ENCODE measurements at regions not wholly inside any gene's neighbourhood (a gene's known extent, or its start where the extent isn't known, plus 50 kb on each side); places are given as distances from the start of the nearest gene placed in this dataset.
A peak's percentile ranks its signal among the peaks of the same experiment; 100 is the strongest.
"Not testable (repeated sequence)": the region's sequence is repeated elsewhere in the genome, so short reads cannot be mapped to it uniquely, and the experiment has no call there.

GRCh38 chr2:129924115-129924514 is 55.4 kb upstream of the RAB6C start:
- H3K27ac Mint-ChIP-seq (ENCODE audit: unreplicated experiment); H3K4me1 ChIP-seq; H3K27me3 ChIP-seq (replicated peaks; ENCODE audit: control insufficient read depth, insufficient read depth, low read length); H3K9me3 ChIP-seq; H3K4me1 Mint-ChIP-seq (ENCODE audit: low read depth, unreplicated experiment); H3K36me3 Mint-ChIP-seq (ENCODE audit: insufficient read depth, unreplicated experiment); POLR2A ChIA-PET; H3K36me3 ChIP-seq (ENCODE audit: control insufficient read depth, insufficient read depth, low read length); H3K4me3 ChIP-seq (ENCODE audit: low read depth, low read length); DNase-seq; BruUV-seq (replicated peaks): not testable (repeated sequence)
- CTCF ChIA-PET: interaction anchor here (0.7 to 1.5 kb wide), 7 partner anchors 11 to 337 kb away, joined by 3 to 8 read pairs (median 5); no protein-coding TSS in a partner anchor
- Mint-ChIP-seq H3K4me3 (ENCODE audit: unreplicated experiment) (peak overlapping the region; percentile 70), H3K27me3 (ENCODE audit: insufficient read depth, unreplicated experiment) (peaks cover 13% of the 10 kb centered on the region), H3K9me3 (ENCODE audit: unreplicated experiment) (peaks cover 12% of the 10 kb centered on the region)
- TF ChIP-seq, protein P1, sequence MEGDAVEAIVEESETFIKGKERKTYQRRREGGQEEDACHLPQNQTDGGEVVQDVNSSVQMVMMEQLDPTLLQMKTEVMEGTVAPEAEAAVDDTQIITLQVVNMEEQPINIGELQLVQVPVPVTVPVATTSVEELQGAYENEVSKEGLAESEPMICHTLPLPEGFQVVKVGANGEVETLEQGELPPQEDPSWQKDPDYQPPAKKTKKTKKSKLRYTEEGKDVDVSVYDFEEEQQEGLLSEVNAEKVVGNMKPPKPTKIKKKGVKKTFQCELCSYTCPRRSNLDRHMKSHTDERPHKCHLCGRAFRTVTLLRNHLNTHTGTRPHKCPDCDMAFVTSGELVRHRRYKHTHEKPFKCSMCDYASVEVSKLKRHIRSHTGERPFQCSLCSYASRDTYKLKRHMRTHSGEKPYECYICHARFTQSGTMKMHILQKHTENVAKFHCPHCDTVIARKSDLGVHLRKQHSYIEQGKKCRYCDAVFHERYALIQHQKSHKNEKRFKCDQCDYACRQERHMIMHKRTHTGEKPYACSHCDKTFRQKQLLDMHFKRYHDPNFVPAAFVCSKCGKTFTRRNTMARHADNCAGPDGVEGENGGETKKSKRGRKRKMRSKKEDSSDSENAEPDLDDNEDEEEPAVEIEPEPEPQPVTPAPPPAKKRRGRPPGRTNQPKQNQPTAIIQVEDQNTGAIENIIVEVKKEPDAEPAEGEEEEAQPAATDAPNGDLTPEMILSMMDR (IDR thresholded peaks at IDR 0.05; ENCODE audit: insufficient read depth in 1 of 2, low read depth in 1 of 2, low read length in 1 of 2, severe bottlenecking in 1 of 2, unreplicated experiment in 1 of 2): peak in 1 of 2 experiments; percentile 6
- intact Hi-C loops (cut with micrococcal nuclease; ENCODE audit: unreplicated experiment): loop anchor here (5.0 kb wide), 2 partner anchors 167 to 1187 kb away; no protein-coding TSS in a partner anchor

- H3K27ac Mint-ChIP-seq (ENCODE audit: unreplicated experiment): no peak overlapping the region
- DNase-seq: no peak
- H3K9me3 Mint-ChIP-seq (ENCODE audit: unreplicated experiment): no peaks in the 10 kb centered on the region
- TF ChIP-seq, protein P1 (IDR thresholded peaks at IDR 0.05; ENCODE audit: insufficient read depth in 1 of 2, low read depth in 1 of 2, low read length in 1 of 2, severe bottlenecking in 1 of 2, unreplicated experiment in 1 of 2): no peak
- no peaks in the 10 kb centered on the region for H3K36me3 Mint-ChIP-seq (ENCODE audit: insufficient read depth, unreplicated experiment)
- H3K4me1 ChIP-seq: peaks cover 4% of the 10 kb centered on the region; the same call in 1 of the 2 replicates
- H3K27me3 ChIP-seq (replicated peaks; ENCODE audit: control insufficient read depth, insufficient read depth, low read length): no peaks in the 10 kb centered on the region
- no peaks in the 10 kb centered on the region for H3K9me3 ChIP-seq
- no peak overlapping the region for H3K4me3 ChIP-seq (ENCODE audit: low read depth, low read length)
- H3K27me3 Mint-ChIP-seq (ENCODE audit: insufficient read depth, unreplicated experiment): peaks cover 10% of the 10 kb centered on the region
- CTCF ChIA-PET: no interaction called here
- no peaks in the 10 kb centered on the region for H3K4me1 Mint-ChIP-seq (ENCODE audit: low read depth, unreplicated experiment)
- no peak overlapping the region for H3K4me3 Mint-ChIP-seq (ENCODE audit: unreplicated experiment)
- H3K36me3 ChIP-seq (ENCODE audit: control insufficient read depth, insufficient read depth, low read length): no peaks in the 10 kb centered on the region
- intact Hi-C loops (cut with micrococcal nuclease; ENCODE audit: unreplicated experiment): no loop called here
- POLR2A ChIA-PET: no interaction called here
- no TSS peak for BruUV-seq (replicated peaks)
Measured at GRCh38 chr2:129925381-129925780, 54.1 kb upstream of the RAB6C start.

DNA sequence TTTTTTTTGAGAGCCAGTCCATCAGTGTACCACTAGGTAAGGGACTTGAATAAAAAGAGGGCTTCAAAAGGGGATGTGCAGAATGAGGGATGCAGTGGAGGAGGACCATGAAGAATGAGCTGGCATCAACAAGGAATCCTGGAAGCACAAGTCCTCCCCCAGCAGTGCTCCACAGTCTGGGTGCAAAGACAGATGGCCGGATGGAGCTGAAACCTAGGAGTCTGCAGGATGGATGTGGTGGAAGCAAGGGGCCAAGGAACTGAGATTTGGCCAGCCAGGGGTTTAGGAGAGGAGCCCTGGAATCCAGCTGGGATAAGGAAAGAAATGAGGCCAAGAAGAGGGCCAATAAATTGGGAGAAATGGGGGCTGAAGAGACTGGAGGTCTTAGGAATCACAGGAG is 51.8 kb upstream of the RAB6C start:
- DNase-seq: no peak
- TF ChIP-seq, protein P1 (IDR thresholded peaks at IDR 0.05; ENCODE audit: insufficient read depth in 1 of 2, low read depth in 1 of 2, low read length in 1 of 2, severe bottlenecking in 1 of 2, unreplicated experiment in 1 of 2): no peak
- Histone ChIP-seq H3K4me1 (peaks cover 4% of the 10 kb centered on the region; the same call in 1 of the 2 replicates), H3K27me3 (replicated peaks; ENCODE audit: control insufficient read depth, insufficient read depth, low read length) (no peaks in the 10 kb centered on the region), H3K4me3 (ENCODE audit: low read depth, low read length) (no peak overlapping the region), H3K9me3 (no peaks in the 10 kb centered on the region), H3K36me3 (ENCODE audit: control insufficient read depth, insufficient read depth, low read length) (no peaks in the 10 kb centered on the region)
- Mint-ChIP-seq H3K4me1 (ENCODE audit: low read depth, unreplicated experiment) (no peaks in the 10 kb centered on the region), H3K9me3 (ENCODE audit: unreplicated experiment) (no peaks in the 10 kb centered on the region), H3K27me3 (ENCODE audit: insufficient read depth, unreplicated experiment) (peaks cover 6% of the 10 kb centered on the region), H3K4me3 (ENCODE audit: unreplicated experiment) (no peak overlapping the region), H3K27ac (ENCODE audit: unreplicated experiment) (no peak overlapping the region), H3K36me3 (ENCODE audit: insufficient read depth, unreplicated experiment) (no peaks in the 10 kb centered on the region)
- no TSS peak for BruUV-seq (replicated peaks)
- POLR2A ChIA-PET: no interaction called here
- CTCF ChIA-PET: no interaction called here
- intact Hi-C loops (cut with micrococcal nuclease; ENCODE audit: unreplicated experiment): no loop called here

All from Caco-2 (cell line).